ENCODE measurements at regions not wholly inside any gene's neighbourhood (a gene's known extent, or its start where the extent isn't known, plus 50 kb on each side); places are given as distances from the start of the nearest gene placed in this dataset.

GRCh38 chr1:29653034-29653810 lies 416.9 kb downstream of the PTPRU start:
- Histone ChIP-seq H3K36me3 (ENCODE audit: control insufficient read depth in 4 of 4, insufficient read depth in 4 of 4, low read length in 4 of 4) (no peaks in the 10 kb centered on the region), H3K4me3 (no peak overlapping the region), H3K4me1 (ENCODE audit: control insufficient read depth in 5 of 5, insufficient read depth in 5 of 5, low read length in 5 of 5) (no peaks in the 10 kb centered on the region), H3K9ac (ENCODE audit: insufficient read depth in 1 of 2, low read length in 2 of 2) (no peak overlapping the region), H3K9me3 (ENCODE audit: control insufficient read depth in 4 of 4, insufficient read depth in 3 of 4, low read length in 3 of 4) (peaks cover 0 to 5% (median 0%) of the 10 kb centered on the region in 4 donors), H3K27me3 (ENCODE audit: control insufficient read depth in 3 of 3, insufficient read depth in 3 of 3, low read length in 2 of 3) (no peaks in the 10 kb centered on the region), H3K27ac (ENCODE audit: low read depth in 1 of 2, low read length in 1 of 2) (no peak overlapping the region)
- TF ChIP-seq CTCF (IDR thresholded peaks at IDR 0.05; ENCODE audit: control extremely low read depth, extremely low read depth), result no peak
- 70 to 71% methylated on average over 5 of the region's 5 CpGs for WGBS, 2 donors
- ATAC-seq (ENCODE audit: insufficient read depth, low FRiP score) (no peak), DNase-seq (no peak)

DNA sequence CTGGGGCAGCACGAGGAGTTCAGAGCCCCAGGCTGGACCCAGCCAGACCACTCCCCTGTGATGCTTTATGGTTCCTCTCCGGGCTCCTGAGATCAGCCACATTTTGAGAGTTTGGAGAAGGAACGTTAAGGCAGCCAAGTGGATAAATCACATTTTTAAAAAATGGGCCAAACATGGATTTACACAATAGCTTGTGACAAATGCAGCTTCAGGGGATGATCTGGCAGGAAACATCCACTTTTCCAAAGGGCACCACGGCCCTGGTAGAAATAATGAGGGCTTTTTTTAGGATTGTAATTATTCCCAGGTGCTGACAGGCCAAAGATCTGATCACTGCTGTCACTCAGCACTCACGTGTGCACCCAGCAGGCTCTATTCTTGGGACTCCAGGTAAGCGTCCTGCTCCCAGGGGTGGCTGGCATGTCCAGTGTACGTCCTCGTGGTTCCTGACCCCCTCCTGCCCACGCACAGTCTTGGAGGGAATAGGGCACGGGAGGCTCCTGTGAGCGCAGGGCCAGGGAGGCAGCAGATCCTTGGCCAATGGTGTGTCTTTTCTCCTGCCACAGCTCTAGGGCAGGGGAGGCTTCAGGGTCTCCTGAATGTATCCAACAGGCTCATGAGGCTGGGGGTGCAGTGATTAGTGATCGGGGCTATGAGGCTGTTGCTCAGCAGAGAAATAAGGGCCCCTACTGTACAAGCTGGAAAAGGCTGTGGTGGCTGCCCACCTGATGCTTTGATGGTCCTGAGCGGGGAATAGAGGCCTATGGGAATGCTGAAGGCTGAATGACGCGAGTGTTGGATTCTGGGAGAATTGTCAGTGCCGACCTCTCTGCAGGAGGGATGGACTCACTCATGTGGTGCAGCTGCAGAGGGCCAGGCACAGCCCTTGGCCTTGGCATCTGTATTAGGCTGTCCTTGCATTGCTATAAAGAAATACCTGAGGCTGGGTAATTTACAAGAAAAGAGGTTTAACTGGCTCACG lies 415.7 kb downstream of the PTPRU start:
- no peak for TF ChIP-seq CTCF (IDR thresholded peaks at IDR 0.05; ENCODE audit: control extremely low read depth, extremely low read depth)

DNA sequence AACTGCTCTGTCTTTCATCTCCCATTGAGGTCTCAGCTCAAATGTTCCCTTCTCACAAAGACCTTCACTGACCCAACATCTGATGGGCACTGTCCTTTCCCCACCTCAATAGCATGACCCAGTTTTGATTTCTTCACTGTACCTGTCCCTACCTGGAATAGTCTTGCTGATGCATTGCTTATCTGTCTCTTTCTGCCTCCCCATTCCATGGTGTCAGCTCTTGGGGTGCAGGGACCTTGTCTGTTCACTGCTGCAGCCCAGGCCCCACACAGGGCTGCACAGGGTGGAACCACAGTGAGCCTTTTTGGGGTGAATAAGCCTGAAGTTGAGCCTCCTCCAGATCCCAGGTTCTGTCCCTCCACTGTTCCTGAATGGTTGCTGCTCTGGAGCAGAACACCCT lies 414.9 kb downstream of the PTPRU start:
- Histone ChIP-seq H3K27me3 (ENCODE audit: control insufficient read depth in 3 of 3, insufficient read depth in 3 of 3, low read length in 2 of 3) (peaks cover 0 to 3% (median 0%) of the 10 kb centered on the region in 3 donors), H3K27ac (ENCODE audit: low read depth in 1 of 2, low read length in 1 of 2) (no peak overlapping the region), H3K4me3 (no peak overlapping the region), H3K9ac (ENCODE audit: insufficient read depth in 1 of 2, low read length in 2 of 2) (no peak overlapping the region), H3K9me3 (ENCODE audit: control insufficient read depth in 4 of 4, insufficient read depth in 3 of 4, low read length in 3 of 4) (peaks cover 0 to 5% (median 0%) of the 10 kb centered on the region in 4 donors), H3K36me3 (ENCODE audit: control insufficient read depth in 4 of 4, insufficient read depth in 4 of 4, low read length in 4 of 4) (no peaks in the 10 kb centered on the region), H3K4me1 (ENCODE audit: control insufficient read depth in 5 of 5, insufficient read depth in 5 of 5, low read length in 5 of 5) (no peaks in the 10 kb centered on the region)
- no peak for DNase-seq
- TF ChIP-seq CTCF (IDR thresholded peaks at IDR 0.05; ENCODE audit: control extremely low read depth, extremely low read depth), result no peak
- no peak for ATAC-seq (ENCODE audit: insufficient read depth, low FRiP score)

More for the DNA sequence above, 415.7 kb downstream of the PTPRU start:
- no peaks in the 10 kb centered on the region for H3K36me3 ChIP-seq (ENCODE audit: control insufficient read depth in 4 of 4, insufficient read depth in 4 of 4, low read length in 4 of 4)
- H3K27ac ChIP-seq (ENCODE audit: low read depth in 1 of 2, low read length in 1 of 2), result no peak overlapping the region
- H3K4me1 ChIP-seq (ENCODE audit: control insufficient read depth in 5 of 5, insufficient read depth in 5 of 5, low read length in 5 of 5), result no peaks in the 10 kb centered on the region
- ATAC-seq (ENCODE audit: insufficient read depth, low FRiP score) (no peak), DNase-seq (no peak)
- no peak overlapping the region for H3K4me3 ChIP-seq
- H3K9ac ChIP-seq (ENCODE audit: insufficient read depth in 1 of 2, low read length in 2 of 2), result no peak overlapping the region
- WGBS, 2 donors, result 78 to 82% methylated on average over 17 of the region's 17 CpGs
- H3K9me3 ChIP-seq (ENCODE audit: control insufficient read depth in 4 of 4, insufficient read depth in 3 of 4, low read length in 3 of 4), result peaks cover 0 to 5% (median 0%) of the 10 kb centered on the region in 4 donors
- H3K27me3 ChIP-seq (ENCODE audit: control insufficient read depth in 3 of 3, insufficient read depth in 3 of 3, low read length in 2 of 3), result peaks cover 0 to 3% (median 0%) of the 10 kb centered on the region in 3 donors
